ENCODE measurements at regions not wholly inside any gene's neighbourhood (a gene's known extent, or its start where the extent isn't known, plus 50 kb on each side); places are given as distances from the start of the nearest gene placed in this dataset.
A peak's percentile ranks its signal among the peaks of the same experiment; 100 is the strongest.
"Not testable (repeated sequence)": the region's sequence is repeated elsewhere in the genome, so short reads cannot be mapped to it uniquely, and the experiment has no call there.

GRCh38 chr4:123023647-123024046 lies 101.2 kb upstream of the NUDT6 start:
- intact Hi-C loops (cut with DNase I), result no loop called here
- peak; percentile 53 for DNase-seq (ENCODE audit: missing footprints)
- no peak for ATAC-seq

GRCh38 chr4:123024710-123025109 lies 102.3 kb upstream of the NUDT6 start:
- intact Hi-C loops (cut with DNase I), result no loop called here
- no peak for DNase-seq (ENCODE audit: missing footprints)
- ATAC-seq, result no peak

- no peak for ATAC-seq
- intact Hi-C loops (cut with DNase I), result no loop called here
- no peak for DNase-seq (ENCODE audit: missing footprints)
These were observed 103.0 kb upstream of the NUDT6 start for GRCh38 chr4:123025398-123025797.

GRCh38 chr4:123026015-123026414 lies 103.6 kb upstream of the NUDT6 start:
- not testable (repeated sequence) for ATAC-seq

DNA sequence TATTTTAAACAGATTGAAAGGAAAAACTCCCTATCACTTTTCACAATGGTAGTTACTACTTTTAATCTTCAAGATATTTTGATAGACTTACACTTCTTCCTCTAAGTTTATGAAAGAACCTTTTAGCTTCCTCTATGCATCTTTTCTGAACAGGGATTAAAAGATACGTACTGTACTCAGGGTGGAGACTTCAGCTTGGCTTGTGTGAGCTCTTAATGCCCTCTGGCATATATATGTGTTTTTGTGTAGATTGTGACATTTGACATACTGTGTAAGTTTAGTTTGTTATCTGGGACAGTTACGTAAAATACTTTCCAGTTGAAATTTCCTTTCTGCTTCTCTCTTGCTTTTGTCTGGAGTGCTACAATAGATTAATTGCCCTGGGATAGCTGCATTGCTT lies 109.3 kb upstream of the NUDT6 start:
- ATAC-seq (no peak), DNase-seq (ENCODE audit: missing footprints) (no peak)
- intact Hi-C loops (cut with DNase I), result no loop called here

More at GRCh38 chr4:123026015-123026414, 103.6 kb upstream of the NUDT6 start:
- intact Hi-C loops (cut with DNase I); DNase-seq (ENCODE audit: missing footprints): not testable (repeated sequence)

DNA sequence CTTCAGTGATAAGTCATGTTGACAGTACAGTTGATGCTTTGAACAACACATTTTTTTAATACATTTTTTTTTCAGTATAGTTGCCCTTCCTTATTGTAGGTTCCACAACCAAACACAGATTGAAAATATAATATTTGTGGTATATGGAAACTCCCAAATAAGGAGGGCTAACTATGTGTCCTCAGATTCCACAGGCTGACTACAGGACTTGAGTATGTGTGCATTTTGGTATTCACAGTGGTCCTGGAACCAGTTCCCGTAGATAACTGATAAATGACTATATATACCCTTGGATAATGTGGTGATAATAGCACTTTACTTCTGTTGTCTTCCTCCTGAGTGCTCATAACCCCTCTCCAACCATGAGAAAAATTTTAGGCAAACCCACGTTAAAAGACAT lies 111.6 kb upstream of the NUDT6 start:
- intact Hi-C loops (cut with DNase I), result no loop called here
- DNase-seq (ENCODE audit: missing footprints) (no peak), ATAC-seq (no peak)

GRCh38 chr4:123035239-123035638 lies 112.8 kb upstream of the NUDT6 start:
- intact Hi-C loops (cut with DNase I), result no loop called here
- ATAC-seq (no peak), DNase-seq (ENCODE audit: missing footprints) (no peak)

GRCh38 chr4:123037804-123038203 lies 115.4 kb upstream of the NUDT6 start:
- intact Hi-C loops (cut with DNase I), result no loop called here
- DNase-seq (ENCODE audit: missing footprints) (no peak), ATAC-seq (no peak)

DNA sequence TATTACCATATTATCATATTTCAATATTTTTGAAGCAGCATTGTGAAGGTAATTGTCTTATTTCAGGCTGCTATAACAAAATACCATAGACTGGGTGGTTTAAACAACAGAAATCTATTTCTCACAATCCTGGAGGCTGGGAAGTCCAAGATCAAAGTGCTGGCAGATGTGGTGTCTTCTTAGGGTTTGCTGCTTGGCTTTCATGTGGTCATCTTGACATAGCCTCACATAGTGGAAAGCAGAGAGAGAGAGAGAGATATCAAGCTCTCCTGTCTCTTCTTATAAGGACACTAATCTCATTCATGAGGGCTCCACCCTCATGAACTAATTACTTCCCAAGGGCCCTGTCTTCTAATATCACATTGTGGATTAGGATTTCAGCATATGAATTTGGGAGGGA lies 119.7 kb upstream of the NUDT6 start:
- ATAC-seq (no peak), DNase-seq (ENCODE audit: missing footprints) (no peak)
- intact Hi-C loops (cut with DNase I), result no loop called here

DNA sequence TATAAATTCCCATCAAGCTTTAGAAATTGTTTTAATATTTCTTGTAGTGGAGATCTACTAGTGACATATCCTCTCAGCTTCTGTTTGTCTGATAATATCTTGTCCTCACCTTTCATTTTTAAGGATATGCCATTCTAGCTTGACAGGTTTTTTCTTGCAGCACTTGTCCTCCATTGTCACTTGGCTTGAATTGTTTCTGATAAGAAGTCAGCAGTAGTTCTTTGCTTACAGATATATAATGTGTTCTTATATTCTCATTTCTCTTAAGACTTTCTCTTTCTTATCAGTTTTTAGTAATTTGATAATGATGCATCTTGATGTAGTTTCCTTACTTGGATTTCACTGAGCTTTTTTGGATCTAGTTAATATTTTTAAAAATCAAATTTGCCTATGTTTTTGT lies 120.6 kb upstream of the NUDT6 start:
- DNase-seq (ENCODE audit: missing footprints) (no peak), ATAC-seq (no peak)
- intact Hi-C loops (cut with DNase I), result no loop called here

DNA sequence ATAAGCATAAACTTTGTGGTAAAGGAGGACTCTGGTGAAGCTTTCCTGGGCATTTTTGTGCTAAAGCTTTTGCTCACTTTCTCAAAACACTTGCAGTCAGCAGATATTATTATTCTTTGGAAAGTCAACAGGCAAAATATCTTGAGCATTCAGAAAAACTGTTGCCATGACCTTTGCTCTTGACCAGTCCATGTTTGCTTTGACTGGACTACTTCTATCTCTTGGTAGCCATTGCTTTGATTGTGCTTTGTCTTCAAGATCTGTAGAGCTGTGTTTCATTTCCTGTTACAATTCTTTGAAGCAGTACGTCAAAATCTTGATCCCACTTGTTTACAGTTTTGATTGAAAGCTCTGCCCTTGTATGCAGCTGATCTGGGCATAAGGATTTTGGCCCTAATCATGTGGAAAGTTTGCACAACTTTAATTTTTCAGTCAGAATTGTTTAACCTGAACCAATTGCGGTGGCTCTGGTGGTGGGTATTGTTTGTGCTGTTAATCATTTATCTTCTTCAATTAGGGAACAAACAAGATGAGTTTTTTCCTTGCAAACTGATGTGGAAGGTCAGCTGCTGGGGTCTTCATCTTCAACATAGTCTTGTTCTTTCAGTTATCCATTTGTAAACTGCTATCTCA lies 121.5 kb upstream of the NUDT6 start:
- DNase-seq (ENCODE audit: missing footprints), result no peak
- intact Hi-C loops (cut with DNase I), result no loop called here
- no peak for ATAC-seq

DNA sequence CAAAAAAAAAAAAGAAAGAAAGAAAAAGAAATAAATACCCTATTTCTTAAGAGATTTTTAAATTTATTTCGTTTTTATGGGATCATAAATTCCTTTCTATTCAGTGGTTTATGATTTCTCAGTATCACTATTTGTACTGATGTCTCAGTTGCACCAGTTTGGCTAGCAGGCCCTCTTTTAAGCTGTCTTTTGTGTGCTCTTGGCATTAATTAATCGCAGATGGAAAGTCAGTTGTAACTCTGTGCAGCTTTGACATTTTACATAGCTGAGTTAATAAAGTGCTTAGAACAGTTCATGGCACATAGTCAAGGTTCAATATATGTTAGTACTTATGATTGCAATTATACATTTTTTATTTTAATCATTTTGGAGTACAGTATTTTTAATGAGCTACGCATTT lies 123.7 kb upstream of the NUDT6 start:
- intact Hi-C loops (cut with DNase I), result no loop called here
- ATAC-seq (no peak), DNase-seq (ENCODE audit: missing footprints) (no peak)

DNA sequence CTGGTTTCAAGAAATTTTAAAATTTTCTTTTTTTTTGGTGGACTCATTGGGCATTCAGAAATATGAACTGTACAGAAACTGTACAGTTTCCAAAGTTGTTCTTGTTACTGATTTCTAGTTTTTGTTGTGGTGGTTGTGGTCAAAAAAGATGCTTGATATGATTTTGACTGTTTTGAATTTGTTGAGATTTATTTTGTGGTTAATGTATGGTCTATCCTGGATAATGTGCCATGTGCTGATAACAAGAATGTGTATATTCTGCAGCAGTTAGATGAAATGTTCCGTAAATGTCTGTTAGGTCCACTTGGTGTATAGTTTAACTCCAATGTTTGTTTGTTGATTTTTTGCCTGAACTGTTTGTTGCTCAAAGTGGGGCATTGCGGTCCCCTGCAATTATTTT lies 127.6 kb upstream of the NUDT6 start:
- ATAC-seq (no peak), DNase-seq (ENCODE audit: missing footprints) (no peak)
- intact Hi-C loops (cut with DNase I), result no loop called here

GRCh38 chr4:123052007-123052406 lies 129.6 kb upstream of the NUDT6 start:
- intact Hi-C loops (cut with DNase I), result no loop called here
- DNase-seq (ENCODE audit: missing footprints) (no peak), ATAC-seq (no peak)

GRCh38 chr4:123055943-123056342 lies 133.5 kb upstream of the NUDT6 start:
- intact Hi-C loops (cut with DNase I), result no loop called here
- DNase-seq (ENCODE audit: missing footprints), result no peak
- no peak for ATAC-seq

DNA sequence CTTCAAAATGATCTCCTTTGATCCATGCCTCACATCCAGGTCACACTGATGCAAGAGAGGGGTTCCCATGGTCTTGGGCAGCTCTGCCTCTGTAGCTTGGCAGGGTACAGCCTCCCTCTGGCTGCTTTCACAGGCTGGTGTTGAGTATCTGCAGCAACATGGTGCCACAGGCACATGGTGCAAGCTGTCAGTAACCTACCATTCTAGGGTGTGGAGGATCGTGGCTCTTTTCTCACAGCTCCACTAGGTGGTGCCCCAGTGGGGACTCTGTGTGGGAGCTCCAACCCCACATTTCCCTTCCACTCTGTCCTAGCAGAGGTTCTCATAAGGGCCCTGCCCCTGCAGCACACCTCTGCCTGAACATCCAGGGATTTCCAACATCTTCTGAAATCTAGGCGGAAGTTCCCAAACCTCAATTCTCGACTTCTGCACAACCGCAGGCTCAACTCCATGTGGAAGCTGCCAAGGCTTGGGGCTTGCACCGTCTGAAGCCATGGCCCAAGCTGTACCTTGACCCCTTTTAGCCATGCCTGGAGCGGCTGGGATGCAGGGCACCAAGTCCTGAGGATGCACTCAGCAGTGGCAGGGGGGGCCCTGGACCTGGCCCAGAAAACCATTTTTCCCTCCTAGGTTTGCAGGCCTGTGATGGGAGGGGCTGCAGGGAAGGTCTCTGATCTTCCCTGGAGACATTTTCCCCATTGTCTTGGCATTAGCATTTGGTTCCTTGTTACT lies 137.8 kb upstream of the NUDT6 start:
- DNase-seq (ENCODE audit: missing footprints), result no peak
- no peak for ATAC-seq
- intact Hi-C loops (cut with DNase I), result no loop called here

GRCh38 chr4:123064390-123064789 lies 142.0 kb upstream of the NUDT6 start:
- DNase-seq (ENCODE audit: missing footprints), result no peak
- no peak for ATAC-seq
- intact Hi-C loops (cut with DNase I), result no loop called here

DNA sequence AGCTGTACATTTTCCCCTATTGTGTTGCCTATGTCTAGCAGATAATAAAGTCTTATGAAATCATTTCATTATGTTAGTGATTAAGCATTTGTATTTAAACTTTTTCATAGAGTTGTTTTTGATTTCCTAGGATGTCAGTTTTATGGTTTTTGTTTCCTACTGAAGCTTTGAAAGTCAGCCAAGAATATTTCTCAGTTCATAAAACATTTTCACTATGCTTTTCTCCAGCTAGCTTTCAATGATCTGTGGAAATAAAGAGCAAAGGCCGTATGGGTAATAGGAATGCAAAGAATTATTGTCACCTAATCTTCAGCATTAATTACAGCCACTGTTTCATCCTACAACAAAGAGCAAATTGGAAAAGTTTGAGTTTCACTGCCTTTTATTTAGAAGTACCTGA lies 145.7 kb upstream of the NUDT6 start:
- no peak for ATAC-seq
- intact Hi-C loops (cut with DNase I), result no loop called here
- DNase-seq (ENCODE audit: missing footprints), result no peak

DNA sequence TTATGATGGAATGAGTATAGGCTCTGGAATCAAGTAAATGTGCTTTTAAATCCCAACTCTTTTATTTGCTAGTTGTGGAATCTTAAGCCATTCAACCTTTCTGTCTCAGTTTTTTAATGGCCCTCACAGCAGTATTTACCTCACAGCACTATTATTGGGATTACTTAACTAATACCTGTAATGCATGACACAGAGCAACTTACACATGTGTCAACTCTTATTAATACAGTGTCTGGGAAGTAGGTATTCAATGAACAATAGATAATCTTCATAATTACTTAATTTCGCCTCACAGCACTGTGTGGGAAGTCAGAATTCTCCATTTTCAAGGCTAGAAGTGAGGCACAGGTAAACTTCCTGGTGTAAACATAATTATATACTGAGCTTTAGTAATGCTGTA lies 149.7 kb upstream of the NUDT6 start:
- DNase-seq (ENCODE audit: missing footprints) (no peak), ATAC-seq (no peak)
- intact Hi-C loops (cut with DNase I), result no loop called here

DNA sequence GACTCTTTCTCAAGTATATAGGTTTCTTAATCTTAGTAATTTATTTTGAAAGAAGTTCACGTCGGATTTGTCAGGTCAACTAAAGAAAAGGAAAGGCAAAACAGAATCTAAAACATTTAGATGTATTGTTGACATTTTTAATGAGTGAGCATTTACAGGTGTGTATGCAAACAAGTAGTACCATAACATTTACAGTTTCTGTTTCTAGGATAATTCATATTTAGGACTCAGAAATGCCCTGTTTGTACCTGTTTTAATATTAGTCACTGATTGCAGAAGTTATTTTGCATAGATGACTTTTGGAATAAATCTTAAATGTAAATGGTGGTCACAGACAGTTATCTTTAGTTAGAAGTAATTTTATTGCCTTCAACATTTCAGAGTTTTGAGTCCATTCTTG lies 151.3 kb upstream of the NUDT6 start:
- DNase-seq (ENCODE audit: missing footprints) (no peak), ATAC-seq (no peak)
- intact Hi-C loops (cut with DNase I), result no loop called here

- intact Hi-C loops (cut with DNase I), result no loop called here
- DNase-seq (ENCODE audit: missing footprints) (no peak), ATAC-seq (no peak)
These were observed 154.9 kb upstream of the NUDT6 start for GRCh38 chr4:123077330-123077729.
